Progenitor cell of endocrine pancreas (in vitro differentiated cells): ENCODE measurements at regions not wholly inside any gene's neighbourhood (a gene's known extent, or its start where the extent isn't known, plus 50 kb on each side); places are given as distances from the start of the nearest gene placed in this dataset.
"Not testable (repeated sequence)": the region's sequence is repeated elsewhere in the genome, so short reads cannot be mapped to it uniquely, and the experiment has no call there.

Experiments
- DNase-seq: peaks from one replicate; pipeline ENCODE4 v3.0.0; 2021; ENCODE audit warnings: low spot score; ENCODE audit not compliant: unreplicated experiment
- H3K27ac Mint-ChIP-seq: 2 replicates; pipeline ENCODE4 v1.8.0; 2021; ENCODE audit warnings: mild to moderate bottlenecking, moderate library complexity, mixed read lengths
- H3K27me3 Mint-ChIP-seq: 2 replicates; pipeline ENCODE4 v1.8.0; 2021; ENCODE audit warnings: mixed read lengths
- H3K36me3 Mint-ChIP-seq: 2 replicates; pipeline ENCODE4 v1.8.0; 2022; ENCODE audit warnings: mixed read lengths; ENCODE audit not compliant: insufficient read depth
- H3K4me1 Mint-ChIP-seq: 2 replicates; pipeline ENCODE4 v1.8.0; 2021; ENCODE audit warnings: low read depth, mixed read lengths
- H3K4me3 Mint-ChIP-seq: 2 replicates; pipeline ENCODE4 v1.8.0; 2021; ENCODE audit warnings: low read depth, mild to moderate bottlenecking, moderate library complexity, mixed read lengths
- H3K9me3 Mint-ChIP-seq: 2 replicates; pipeline ENCODE4 v1.8.0; 2021; ENCODE audit warnings: low read depth, mixed read lengths
- TF ChIP-seq, protein P1 (sequence below): fragments of 200-600 bp; sonication (generic); IDR thresholded peaks from one replicate; pipeline ENCODE4 v1.5.0; 2021; ENCODE audit warnings: antibody characterized with exemption, mild to moderate bottlenecking; ENCODE audit not compliant: unreplicated experiment

DNA sequence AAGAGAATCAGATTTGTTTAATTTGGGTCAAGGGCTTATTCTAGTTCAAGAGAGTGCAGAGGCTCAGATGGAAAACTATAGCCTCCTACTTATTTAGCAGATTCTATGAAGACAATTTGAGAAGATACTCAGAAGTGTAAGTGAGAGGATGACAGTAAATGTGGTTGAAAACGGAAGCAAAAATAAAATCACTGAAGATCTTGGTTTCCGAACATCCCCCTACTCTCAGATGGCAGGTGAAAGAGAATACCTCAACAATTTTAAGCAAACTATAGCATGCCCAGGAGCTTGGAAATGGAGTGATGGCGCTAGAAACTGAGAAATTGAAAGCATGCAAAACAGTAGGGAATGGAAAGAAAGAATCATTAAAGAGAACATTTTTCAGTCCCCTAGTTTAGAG lies 705.5 kb upstream of the CDH8 start:
- DNase-seq: no peak
- TF ChIP-seq, protein P1, sequence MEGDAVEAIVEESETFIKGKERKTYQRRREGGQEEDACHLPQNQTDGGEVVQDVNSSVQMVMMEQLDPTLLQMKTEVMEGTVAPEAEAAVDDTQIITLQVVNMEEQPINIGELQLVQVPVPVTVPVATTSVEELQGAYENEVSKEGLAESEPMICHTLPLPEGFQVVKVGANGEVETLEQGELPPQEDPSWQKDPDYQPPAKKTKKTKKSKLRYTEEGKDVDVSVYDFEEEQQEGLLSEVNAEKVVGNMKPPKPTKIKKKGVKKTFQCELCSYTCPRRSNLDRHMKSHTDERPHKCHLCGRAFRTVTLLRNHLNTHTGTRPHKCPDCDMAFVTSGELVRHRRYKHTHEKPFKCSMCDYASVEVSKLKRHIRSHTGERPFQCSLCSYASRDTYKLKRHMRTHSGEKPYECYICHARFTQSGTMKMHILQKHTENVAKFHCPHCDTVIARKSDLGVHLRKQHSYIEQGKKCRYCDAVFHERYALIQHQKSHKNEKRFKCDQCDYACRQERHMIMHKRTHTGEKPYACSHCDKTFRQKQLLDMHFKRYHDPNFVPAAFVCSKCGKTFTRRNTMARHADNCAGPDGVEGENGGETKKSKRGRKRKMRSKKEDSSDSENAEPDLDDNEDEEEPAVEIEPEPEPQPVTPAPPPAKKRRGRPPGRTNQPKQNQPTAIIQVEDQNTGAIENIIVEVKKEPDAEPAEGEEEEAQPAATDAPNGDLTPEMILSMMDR: no peak
- H3K27me3 Mint-ChIP-seq: peaks cover 4% of the 10 kb centered on the region
- H3K27ac Mint-ChIP-seq: peak overlapping the region; percentile 20
- H3K36me3 Mint-ChIP-seq: no peaks in the 10 kb centered on the region
- H3K4me1 Mint-ChIP-seq: peaks cover 2% of the 10 kb centered on the region
- peaks cover 3% of the 10 kb centered on the region for H3K9me3 Mint-ChIP-seq
- H3K4me3 Mint-ChIP-seq: no peak overlapping the region

DNA sequence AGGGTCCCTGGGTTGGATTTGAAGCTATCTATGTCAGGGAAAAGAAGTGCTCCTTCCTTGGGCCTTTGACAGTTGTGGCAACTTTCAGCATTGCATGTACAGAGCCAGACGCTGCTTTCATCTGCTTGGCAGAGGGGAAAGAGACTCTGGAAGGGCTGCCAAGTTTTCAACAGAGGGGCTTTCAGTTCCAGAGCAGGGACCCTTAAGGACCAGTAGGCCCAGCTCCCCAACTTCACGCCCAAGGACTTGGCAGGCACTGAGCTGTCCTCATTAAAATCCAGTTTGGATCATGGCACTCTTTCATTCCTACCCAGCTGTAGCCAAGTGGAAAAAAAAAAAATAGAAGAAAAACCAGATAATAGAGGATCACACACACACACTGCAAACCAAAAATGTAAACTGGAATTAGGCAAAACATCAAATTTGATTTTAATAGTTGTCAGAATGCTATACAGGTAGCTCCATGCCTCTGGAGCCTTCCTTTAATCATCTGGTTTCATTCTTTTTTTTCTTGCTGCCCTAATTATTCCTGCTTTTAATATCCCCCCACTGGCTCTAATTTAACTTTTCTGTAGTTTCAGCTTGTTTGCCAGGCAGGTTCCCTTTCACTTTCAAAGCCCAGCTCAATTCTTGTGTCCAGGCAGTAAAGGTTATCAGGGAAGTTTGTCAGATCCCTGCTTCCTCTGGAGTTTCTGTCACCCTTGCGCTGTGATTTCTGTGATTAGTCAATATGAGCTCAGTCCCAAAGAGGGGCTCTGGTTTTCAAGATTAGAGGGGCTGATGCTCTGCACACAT lies 702.6 kb upstream of the CDH8 start:
- no peak overlapping the region for H3K27ac Mint-ChIP-seq
- no peaks in the 10 kb centered on the region for H3K36me3 Mint-ChIP-seq
- peaks cover 4% of the 10 kb centered on the region for H3K27me3 Mint-ChIP-seq
- TF ChIP-seq, protein P1: no peak
- peaks cover 2% of the 10 kb centered on the region for H3K4me1 Mint-ChIP-seq
- DNase-seq: no peak
- H3K4me3 Mint-ChIP-seq: no peak overlapping the region
- peaks cover 3% of the 10 kb centered on the region for H3K9me3 Mint-ChIP-seq

DNA sequence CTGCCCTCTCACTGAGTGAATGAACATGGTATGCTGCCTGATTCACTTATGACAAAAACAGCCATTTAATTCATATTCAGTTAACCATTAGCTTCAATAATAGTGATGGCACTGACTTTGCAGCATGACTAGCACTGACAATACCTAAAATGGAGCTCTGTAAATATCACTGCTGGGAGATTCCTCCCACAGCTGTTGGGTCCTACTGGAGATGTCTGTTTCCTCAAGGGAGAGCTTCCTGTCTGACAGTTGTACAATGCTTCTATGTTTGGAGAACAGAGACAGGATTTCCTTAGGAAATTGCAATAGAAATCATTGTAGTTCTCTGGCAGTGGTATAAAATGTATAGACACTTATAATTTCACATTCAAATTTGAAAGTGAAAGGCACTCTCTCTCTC lies 695.9 kb upstream of the CDH8 start:
- no peaks in the 10 kb centered on the region for H3K36me3 Mint-ChIP-seq
- no peak for DNase-seq
- H3K4me1 Mint-ChIP-seq: no peaks in the 10 kb centered on the region
- H3K4me3 Mint-ChIP-seq: no peak overlapping the region
- H3K27me3 Mint-ChIP-seq: no peaks in the 10 kb centered on the region
- TF ChIP-seq, protein P1: no peak
- no peak overlapping the region for H3K27ac Mint-ChIP-seq
- H3K9me3 Mint-ChIP-seq: no peaks in the 10 kb centered on the region

DNA sequence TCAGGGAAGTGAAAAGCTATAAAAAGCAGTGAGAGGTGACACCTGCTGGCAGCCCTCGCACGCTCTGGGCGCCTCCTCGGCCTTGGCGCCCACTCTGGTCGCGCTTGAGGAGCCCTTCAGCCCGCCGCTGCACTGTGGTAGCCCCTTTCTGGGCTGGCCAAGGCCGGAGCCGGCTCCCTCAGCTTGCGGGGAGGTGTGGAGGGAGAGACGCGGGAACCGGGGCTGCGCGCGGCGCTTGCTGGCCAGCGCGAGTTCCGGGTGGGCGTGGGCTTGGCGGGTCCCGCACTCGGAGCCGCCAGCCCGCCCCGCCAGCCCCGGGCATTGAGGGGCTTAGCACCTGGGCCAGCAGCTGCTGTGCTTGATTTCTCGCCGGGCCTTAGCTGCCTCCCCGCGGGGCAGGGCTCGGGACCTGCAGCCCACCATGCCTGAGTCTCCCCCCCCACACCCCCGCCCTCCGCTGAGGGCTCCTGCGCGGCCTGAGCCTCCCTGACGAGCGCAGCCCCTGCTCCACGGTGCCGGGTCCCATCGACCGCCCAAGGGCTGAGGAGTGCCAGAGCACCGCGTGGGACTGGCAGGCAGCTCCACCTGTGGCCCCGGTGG lies 688.5 kb upstream of the CDH8 start:
- H3K9me3 Mint-ChIP-seq: peaks cover 14% of the 10 kb centered on the region
- H3K27ac Mint-ChIP-seq, H3K4me1 Mint-ChIP-seq, DNase-seq, H3K27me3 Mint-ChIP-seq, H3K4me3 Mint-ChIP-seq, H3K36me3 Mint-ChIP-seq: not testable (repeated sequence)

DNA sequence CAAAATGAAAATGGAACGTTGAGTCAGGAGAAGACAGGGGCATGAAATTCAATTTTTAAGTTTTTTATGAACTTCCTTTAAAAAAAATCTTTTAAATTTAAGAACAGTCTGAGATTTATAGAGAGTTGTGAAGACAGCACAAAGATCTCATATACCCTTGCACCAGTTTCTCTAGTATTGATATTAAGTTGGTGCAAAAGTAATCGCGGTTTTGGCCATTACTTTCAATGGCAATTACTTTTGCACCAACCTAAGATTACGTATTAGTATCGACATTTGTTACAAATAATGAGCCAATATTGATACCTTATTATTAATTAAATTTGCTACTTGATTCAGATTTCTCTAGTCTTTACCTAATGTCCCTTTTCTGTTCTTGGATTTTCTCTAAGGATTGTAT lies 684.4 kb upstream of the CDH8 start:
- no peaks in the 10 kb centered on the region for H3K4me1 Mint-ChIP-seq
- no peaks in the 10 kb centered on the region for H3K27me3 Mint-ChIP-seq
- H3K4me3 Mint-ChIP-seq: no peak overlapping the region
- no peak overlapping the region for H3K27ac Mint-ChIP-seq
- H3K9me3 Mint-ChIP-seq: peaks cover 14% of the 10 kb centered on the region
- H3K36me3 Mint-ChIP-seq: no peaks in the 10 kb centered on the region
- TF ChIP-seq, protein P1: no peak
- no peak for DNase-seq

DNA sequence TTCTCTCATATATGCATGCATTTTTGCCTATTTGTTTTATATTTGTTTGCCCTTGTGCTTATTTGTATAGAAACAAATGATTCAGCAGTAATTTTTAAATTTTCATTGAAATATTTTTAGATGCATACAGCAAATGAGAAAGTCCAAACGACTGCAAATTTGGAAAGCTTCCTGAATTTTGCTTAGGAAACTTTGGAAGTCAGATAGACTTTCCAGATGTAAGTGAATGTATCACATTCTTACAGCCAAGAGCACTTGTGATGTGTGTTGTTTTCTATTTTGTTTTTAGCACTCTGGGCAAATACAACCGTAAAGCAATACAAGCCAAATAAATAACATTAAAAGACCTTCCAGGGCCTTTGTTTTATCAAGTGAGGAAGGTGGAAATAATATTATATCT lies 680.8 kb upstream of the CDH8 start:
- H3K4me1 Mint-ChIP-seq: no peaks in the 10 kb centered on the region
- H3K9me3 Mint-ChIP-seq: peaks cover 6% of the 10 kb centered on the region
- no peak overlapping the region for H3K4me3 Mint-ChIP-seq
- H3K27me3 Mint-ChIP-seq: no peaks in the 10 kb centered on the region
- no peak for DNase-seq
- H3K36me3 Mint-ChIP-seq: no peaks in the 10 kb centered on the region
- TF ChIP-seq, protein P1: no peak
- H3K27ac Mint-ChIP-seq: no peak overlapping the region
